ENCODE measurements at regions not wholly inside any gene's neighbourhood (a gene's known extent, or its start where the extent isn't known, plus 50 kb on each side); places are given as distances from the start of the nearest gene placed in this dataset.

DNA sequence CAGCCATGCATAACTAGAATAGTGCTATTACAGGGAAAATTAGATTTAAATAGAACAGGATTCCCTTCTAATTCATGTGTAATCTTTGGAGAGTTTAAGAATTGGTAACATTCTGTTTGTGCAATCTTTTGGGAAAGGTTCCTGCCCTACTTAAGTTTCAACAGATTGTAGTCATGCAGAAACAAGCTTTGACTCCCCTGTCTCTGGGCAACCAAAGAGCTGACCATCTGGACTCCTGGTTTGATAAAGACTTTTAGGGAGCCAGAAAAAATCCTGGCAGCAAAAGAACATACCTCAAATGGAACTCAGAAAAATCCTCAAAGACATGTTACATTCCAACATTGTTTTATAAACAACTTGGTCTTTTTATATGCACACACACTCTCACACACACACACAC is 191.1 kb upstream of the NEIL3 start:
- Mint-ChIP-seq H3K9me3 (no peaks in the 10 kb centered on the region), H3K27ac (no peak overlapping the region), H3K36me3 (no peaks in the 10 kb centered on the region), H3K4me1 (no peaks in the 10 kb centered on the region), H3K4me3 (no peak overlapping the region)
- ATAC-seq (no peak), DNase-seq (ENCODE audit: low spot score in 2 of 2) (no peak)

DNA sequence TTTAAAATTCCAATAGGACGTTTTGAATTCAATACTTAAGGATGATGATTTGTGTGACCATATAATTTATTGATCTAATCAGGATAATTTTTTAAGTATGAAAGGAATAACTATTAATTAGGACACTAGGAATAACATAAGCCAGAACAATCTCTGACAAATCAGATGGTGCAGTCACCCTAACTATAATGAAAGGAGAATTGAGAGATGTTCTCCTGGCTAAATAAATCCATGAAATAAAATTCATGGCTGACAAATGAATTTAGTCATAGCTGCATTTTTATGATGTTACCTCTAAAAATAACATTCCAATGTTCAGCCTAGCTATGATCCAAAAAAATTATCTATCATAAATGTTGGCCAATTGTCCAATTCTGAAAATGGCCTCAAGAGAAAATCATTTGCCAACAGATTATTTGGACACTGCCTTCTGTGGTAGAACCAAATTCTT is 190.6 kb upstream of the NEIL3 start:
- no peaks in the 10 kb centered on the region for H3K4me1 Mint-ChIP-seq
- DNase-seq (ENCODE audit: low spot score in 2 of 2) (no peak), ATAC-seq (no peak)
- H3K27ac Mint-ChIP-seq = no peak overlapping the region
- no peak overlapping the region for H3K4me3 Mint-ChIP-seq
- H3K36me3 Mint-ChIP-seq = no peaks in the 10 kb centered on the region
- H3K9me3 Mint-ChIP-seq = no peaks in the 10 kb centered on the region

DNA sequence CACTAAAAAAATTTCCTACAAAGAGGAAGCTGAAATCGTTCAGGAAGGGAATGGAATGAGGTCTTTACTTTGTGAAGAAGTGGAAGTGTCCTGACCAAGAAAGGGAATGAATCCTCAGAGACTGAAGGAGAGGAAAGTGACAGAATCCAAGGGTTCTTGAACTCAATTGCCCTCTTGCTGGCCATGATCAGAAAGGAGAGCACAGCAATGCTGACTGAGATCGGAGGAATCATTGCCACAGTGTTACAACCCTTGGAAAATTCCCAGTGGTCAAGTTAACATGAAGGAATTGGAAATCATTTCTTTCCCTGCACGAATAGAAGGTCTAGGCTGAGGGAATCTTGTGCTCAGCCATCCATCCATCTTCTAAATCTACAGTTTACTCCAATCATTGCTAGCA is 190.0 kb upstream of the NEIL3 start:
- H3K9me3 Mint-ChIP-seq = no peaks in the 10 kb centered on the region
- DNase-seq (ENCODE audit: low spot score in 2 of 2) = no peak
- no peak overlapping the region for H3K4me3 Mint-ChIP-seq
- no peak for ATAC-seq
- no peaks in the 10 kb centered on the region for H3K36me3 Mint-ChIP-seq
- H3K4me1 Mint-ChIP-seq = no peaks in the 10 kb centered on the region
- no peak overlapping the region for H3K27ac Mint-ChIP-seq

DNA sequence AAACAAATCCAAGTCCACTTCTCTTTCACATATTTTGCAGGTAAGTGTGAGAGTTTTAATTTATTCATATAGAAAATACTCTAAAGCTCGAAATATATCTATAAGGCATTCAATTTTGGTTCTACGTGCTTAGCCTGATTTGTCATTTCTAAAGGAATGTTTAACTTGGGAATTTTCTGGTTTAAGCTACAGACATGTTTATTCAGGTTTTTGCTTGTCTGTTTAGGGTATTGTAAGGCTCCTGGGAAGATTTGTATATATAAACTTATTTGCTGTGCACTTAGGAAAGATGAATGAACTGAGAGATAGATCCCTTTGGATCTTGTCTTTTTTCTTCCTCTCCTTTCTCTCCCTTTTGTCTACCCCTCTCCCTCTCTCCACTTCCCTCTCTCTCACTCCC is 185.9 kb upstream of the NEIL3 start:
- Mint-ChIP-seq H3K27ac (no peak overlapping the region), H3K9me3 (peaks cover 3% of the 10 kb centered on the region), H3K36me3 (no peaks in the 10 kb centered on the region), H3K4me1 (no peaks in the 10 kb centered on the region), H3K4me3 (no peak overlapping the region)
- ATAC-seq (no peak), DNase-seq (ENCODE audit: low spot score in 2 of 2) (no peak)

DNA sequence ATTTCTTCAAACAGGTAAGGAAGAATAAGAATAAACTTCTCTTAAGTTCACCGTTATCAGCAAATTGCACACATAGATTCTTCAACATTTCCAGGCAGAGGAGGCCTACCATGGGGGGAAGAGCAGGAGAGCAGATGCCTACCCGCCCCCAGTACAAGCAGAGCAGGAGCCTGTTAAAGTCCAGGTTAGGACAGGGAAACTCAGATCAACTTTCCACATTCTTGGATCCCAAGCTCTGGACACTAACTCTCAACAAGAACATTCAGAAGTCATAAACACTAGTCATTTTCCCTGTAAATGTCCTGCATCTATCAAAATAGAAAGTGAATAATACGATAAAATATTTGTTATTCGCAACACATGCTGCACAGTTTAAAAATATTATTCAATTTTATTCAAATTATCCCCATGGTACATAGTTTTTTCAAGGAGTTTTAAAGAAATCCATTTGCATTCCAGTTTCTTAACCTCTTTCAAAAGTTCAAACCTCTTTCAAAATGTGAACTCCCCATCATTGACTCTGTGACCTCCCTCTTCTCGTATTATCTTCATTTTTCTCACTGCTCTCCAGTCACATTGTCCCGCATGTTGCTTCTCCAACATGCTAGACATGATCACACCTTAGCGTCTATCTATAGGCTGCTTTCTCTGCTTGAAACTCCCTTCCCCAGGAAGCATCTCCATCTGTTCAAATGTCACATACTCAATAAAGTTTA is 185.2 kb upstream of the NEIL3 start:
- DNase-seq (ENCODE audit: low spot score in 2 of 2) (no peak), ATAC-seq (no peak)
- peaks cover 8% of the 10 kb centered on the region for H3K9me3 Mint-ChIP-seq
- H3K27ac Mint-ChIP-seq = no peak overlapping the region
- no peaks in the 10 kb centered on the region for H3K36me3 Mint-ChIP-seq
- no peak overlapping the region for H3K4me3 Mint-ChIP-seq
- H3K4me1 Mint-ChIP-seq = no peaks in the 10 kb centered on the region

DNA sequence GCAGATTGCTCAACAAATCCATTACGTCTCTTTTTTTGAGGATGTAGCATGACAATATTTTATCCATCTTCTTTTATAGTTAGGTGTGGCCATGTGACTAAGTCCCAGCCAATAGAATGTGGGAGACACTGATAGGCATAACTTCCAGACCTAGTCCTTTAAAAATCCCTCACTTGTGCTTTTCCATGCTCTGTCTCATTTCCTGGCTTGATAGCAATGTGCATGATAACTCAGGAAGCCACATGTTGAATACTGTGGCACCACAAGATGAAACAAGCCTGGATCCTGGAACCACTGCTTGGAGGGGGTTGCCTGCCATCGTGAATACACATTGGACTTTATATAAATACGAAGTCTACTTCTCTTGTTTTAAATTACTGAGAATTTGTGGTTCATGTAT is 184.0 kb upstream of the NEIL3 start:
- ATAC-seq (no peak), DNase-seq (ENCODE audit: low spot score in 2 of 2) (no peak)
- Mint-ChIP-seq H3K4me1 (no peaks in the 10 kb centered on the region), H3K36me3 (no peaks in the 10 kb centered on the region), H3K4me3 (no peak overlapping the region), H3K9me3 (peaks cover 15% of the 10 kb centered on the region), H3K27ac (no peak overlapping the region)

DNA sequence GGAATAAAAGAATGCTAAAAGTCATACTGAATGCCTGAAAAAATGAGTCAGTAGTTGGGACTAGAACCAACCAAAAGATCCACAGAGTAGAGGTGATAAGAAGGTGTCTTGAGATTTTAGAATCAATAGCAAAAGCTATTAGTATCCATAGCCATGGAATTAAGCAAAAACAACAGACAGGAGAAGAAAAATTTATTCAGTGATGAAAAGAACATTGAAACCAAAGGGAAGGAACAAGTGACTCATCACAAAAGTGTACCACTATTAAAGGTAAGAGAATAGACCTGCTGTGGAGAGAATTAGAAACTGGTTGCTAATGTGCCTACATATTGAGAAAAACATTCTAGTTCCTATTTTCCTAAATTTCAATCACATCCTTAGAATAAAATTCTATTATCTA is 182.0 kb upstream of the NEIL3 start:
- ATAC-seq (no peak), DNase-seq (ENCODE audit: low spot score in 2 of 2) (no peak)
- Mint-ChIP-seq H3K4me3 (no peak overlapping the region), H3K9me3 (peaks cover 16% of the 10 kb centered on the region), H3K27ac (no peak overlapping the region), H3K36me3 (no peaks in the 10 kb centered on the region), H3K4me1 (no peaks in the 10 kb centered on the region)

DNA sequence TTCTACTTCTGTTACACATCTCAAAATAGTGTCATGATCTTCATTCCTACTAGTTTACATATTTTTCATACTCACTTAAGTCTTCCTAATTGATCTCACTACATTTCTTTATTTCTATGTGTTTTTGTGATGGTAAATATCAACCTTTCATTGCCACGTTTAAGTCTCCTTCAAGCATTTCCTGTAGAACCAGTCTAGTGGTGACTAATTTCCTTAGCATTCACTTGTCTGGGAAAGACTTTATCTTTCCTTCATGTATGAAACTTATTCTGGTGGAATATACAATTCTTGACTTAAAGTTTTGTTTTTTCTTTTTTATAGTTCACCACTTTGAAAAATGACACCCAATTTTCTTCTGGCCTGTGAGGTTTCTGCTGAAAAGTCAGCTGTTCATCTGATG is 181.4 kb upstream of the NEIL3 start:
- peaks cover 16% of the 10 kb centered on the region for H3K9me3 Mint-ChIP-seq
- ATAC-seq (no peak), DNase-seq (ENCODE audit: low spot score in 2 of 2) (no peak)
- H3K36me3 Mint-ChIP-seq = no peaks in the 10 kb centered on the region
- H3K4me1 Mint-ChIP-seq = no peaks in the 10 kb centered on the region
- no peak overlapping the region for H3K27ac Mint-ChIP-seq
- H3K4me3 Mint-ChIP-seq = no peak overlapping the region

DNA sequence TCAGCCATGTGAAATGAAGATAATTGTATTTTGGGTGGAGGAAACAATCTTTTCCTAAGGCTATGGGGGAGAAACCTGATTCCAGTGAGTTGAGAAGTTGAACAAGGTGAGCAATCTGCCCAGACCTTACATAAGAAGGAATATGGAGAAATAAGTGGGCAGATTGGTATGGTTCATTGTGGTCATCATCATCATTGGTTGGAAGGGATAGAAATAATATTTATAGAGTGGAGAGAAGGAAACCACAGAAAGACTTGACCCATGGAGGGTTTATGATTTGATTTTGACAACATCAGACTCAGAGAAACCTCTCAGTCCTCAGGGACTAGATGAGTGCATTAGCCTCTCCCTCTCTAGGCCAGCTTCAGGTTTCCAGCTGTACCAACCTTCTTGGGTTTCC is 177.9 kb upstream of the NEIL3 start:
- Mint-ChIP-seq H3K4me1 (no peaks in the 10 kb centered on the region), H3K27ac (no peak overlapping the region), H3K9me3 (peaks cover 16% of the 10 kb centered on the region), H3K36me3 (no peaks in the 10 kb centered on the region), H3K4me3 (no peak overlapping the region)
- no peak for ATAC-seq
- no peak for DNase-seq (ENCODE audit: low spot score in 2 of 2)

DNA sequence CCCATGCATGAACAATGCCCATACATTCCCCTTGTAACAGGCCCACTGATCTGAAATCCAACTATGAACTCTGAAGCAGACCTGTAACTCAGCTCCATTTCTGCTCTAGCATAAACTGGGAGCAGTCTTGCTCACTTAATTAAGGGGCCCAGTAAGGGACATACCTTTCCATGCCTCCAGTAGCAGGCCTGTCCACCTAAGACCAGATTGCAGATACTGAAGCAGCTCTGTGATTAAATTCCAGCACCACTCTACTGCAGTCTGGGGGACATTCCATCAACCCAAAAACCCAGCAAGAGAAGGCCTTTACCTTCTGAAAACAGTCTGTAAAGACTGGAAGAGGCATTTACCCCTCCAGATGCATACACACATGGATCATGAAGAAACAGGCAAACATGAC is 162.0 kb upstream of the NEIL3 start:
- no peak for ATAC-seq
- no peaks in the 10 kb centered on the region for H3K9me3 Mint-ChIP-seq
- DNase-seq (ENCODE audit: low spot score in 2 of 2) = no peak
- H3K4me1 Mint-ChIP-seq = no peaks in the 10 kb centered on the region
- H3K36me3 Mint-ChIP-seq = no peaks in the 10 kb centered on the region
- no peak overlapping the region for H3K4me3 Mint-ChIP-seq
- no peak overlapping the region for H3K27ac Mint-ChIP-seq

DNA sequence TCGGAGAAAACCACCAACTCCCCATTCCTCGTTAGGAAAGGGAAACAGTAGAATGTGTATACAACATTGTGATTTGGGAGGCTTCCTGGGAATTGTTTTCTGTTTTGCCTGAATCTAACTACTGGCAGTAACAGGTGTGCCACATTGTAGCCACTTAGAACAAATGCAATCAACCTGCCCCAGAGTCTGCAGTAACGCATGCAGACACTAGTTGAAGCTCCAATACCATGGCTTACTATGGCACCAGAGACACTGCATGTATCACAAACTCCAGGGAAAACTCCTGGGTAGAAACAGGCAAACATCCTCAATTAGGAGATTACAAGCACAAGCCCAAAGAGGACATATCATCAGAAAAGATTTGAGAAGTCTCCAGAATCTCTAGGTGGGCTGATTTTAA is 154.2 kb upstream of the NEIL3 start:
- no peaks in the 10 kb centered on the region for H3K9me3 Mint-ChIP-seq
- no peaks in the 10 kb centered on the region for H3K36me3 Mint-ChIP-seq

DNA sequence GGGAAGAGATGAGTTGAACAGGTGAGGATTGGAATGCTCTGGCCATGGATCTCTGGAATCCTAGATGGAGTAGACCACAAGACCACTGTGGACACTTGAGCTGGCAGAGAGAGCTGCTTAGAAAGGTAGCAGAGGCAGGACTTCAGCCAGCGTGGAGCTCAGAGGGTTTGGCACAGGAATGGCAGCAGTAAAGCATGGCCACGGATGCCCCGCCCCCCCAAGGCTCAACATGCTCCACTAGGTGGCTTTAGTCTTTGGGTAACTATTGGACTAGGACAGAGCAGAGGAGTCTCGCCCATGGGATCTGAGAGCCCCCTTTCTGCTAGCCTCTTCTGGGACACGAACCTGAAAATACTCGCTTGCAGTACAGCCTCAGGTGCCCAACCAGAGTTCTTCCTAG is 150.1 kb upstream of the NEIL3 start:
- Mint-ChIP-seq H3K4me3 (no peak overlapping the region), H3K27ac (no peak overlapping the region), H3K9me3 (no peaks in the 10 kb centered on the region), H3K4me1 (no peaks in the 10 kb centered on the region), H3K36me3 (no peaks in the 10 kb centered on the region)
- ATAC-seq (peak; percentile 39), DNase-seq (ENCODE audit: low spot score in 2 of 2) (no peak)

More for the DNA sequence above, 154.2 kb upstream of the NEIL3 start:
- Mint-ChIP-seq H3K27ac (no peak overlapping the region), H3K4me1 (no peaks in the 10 kb centered on the region), H3K4me3 (no peak overlapping the region)
- DNase-seq (ENCODE audit: low spot score in 2 of 2) (no peak), ATAC-seq (no peak)

DNA sequence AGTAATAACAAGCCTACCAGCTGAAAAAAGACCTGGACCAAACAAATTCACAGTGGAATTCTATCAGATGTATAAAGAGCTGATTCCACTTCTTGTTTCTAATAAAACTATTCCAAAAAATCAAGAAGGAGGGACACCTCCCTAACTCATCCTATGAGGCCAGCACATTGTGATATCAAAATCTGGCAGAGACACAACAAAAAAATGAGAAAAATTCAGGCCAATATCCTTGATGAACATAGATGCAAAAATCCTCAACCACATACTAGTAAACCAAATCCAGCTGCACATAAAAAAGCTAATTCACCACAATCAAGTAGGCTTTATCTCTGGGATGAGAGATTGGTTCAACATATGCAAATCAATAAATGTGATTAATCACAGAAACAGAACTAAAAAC is 147.9 kb upstream of the NEIL3 start:
- Mint-ChIP-seq H3K4me3 (no peak overlapping the region), H3K36me3 (no peaks in the 10 kb centered on the region), H3K9me3 (no peaks in the 10 kb centered on the region), H3K4me1 (no peaks in the 10 kb centered on the region), H3K27ac (no peak overlapping the region)
- DNase-seq (ENCODE audit: low spot score in 2 of 2) (no peak), ATAC-seq (no peak)

DNA sequence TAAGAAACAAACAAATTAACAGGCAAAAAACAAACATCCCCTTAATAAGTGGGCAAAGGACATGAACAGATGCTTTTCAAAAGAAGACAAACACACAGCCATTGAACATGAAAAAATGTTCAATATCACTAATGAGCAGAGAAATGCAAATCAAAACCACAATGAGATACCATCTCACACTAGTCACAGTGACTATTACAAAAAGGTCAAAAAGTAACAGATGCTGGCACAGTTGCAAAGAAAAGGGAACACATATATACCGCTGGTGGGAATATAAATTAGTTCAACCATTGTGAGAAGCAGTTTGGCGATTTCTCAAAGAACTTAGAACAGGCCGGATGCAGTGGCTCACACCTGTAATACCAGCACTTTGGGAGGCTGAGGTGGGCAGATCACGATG is 146.1 kb upstream of the NEIL3 start:
- H3K27ac Mint-ChIP-seq = no peak overlapping the region
- ATAC-seq (no peak), DNase-seq (ENCODE audit: low spot score in 2 of 2) (no peak)
- H3K4me3 Mint-ChIP-seq = no peak overlapping the region
- H3K36me3 Mint-ChIP-seq = no peaks in the 10 kb centered on the region
- H3K4me1 Mint-ChIP-seq = no peaks in the 10 kb centered on the region
- no peaks in the 10 kb centered on the region for H3K9me3 Mint-ChIP-seq

DNA sequence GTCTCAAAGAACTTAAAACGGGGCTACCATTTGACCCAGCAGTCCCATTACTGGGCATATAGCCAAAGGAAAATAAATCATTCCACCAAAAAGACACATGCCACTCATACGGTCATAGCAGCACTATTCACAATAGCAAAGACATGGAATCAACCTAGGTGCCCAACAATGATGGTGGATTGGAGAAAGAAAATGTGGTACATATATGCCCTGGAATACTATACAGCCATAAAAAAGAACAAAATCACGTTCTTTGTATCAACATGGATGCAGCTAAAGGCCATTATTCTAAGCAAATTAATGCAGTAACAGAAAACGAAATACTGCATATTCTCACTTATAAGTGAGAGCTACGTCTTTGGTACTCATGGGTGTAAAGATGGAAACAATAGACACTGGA is 138.1 kb upstream of the NEIL3 start:
- Mint-ChIP-seq H3K4me3 (no peak overlapping the region), H3K27ac (no peak overlapping the region), H3K9me3 (no peaks in the 10 kb centered on the region), H3K4me1 (no peaks in the 10 kb centered on the region), H3K36me3 (no peaks in the 10 kb centered on the region)
- DNase-seq (ENCODE audit: low spot score in 2 of 2) (no peak), ATAC-seq (no peak)

DNA sequence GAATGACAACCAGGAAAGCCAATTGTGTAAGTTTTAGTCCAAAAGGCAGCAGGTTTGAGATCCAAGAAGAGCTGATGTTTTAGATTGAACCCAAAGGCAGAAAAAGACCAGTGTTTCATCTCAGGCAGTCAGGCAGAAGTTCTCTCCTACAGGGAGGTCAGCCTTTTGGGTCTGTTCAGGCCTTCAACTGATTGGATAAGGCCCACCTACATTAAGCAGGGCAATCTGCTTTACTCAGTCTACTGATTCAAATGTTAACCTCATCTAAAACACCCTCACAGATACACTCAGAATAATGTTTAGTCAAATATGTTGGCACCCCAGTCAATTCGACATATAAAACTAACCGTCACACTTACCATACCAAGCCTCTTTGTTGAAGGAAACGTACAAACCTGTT is 134.2 kb upstream of the NEIL3 start:
- ATAC-seq (no peak), DNase-seq (ENCODE audit: low spot score in 2 of 2) (no peak)
- Mint-ChIP-seq H3K27ac (no peak overlapping the region), H3K36me3 (no peaks in the 10 kb centered on the region), H3K4me1 (no peaks in the 10 kb centered on the region), H3K4me3 (no peak overlapping the region), H3K9me3 (no peaks in the 10 kb centered on the region)

DNA sequence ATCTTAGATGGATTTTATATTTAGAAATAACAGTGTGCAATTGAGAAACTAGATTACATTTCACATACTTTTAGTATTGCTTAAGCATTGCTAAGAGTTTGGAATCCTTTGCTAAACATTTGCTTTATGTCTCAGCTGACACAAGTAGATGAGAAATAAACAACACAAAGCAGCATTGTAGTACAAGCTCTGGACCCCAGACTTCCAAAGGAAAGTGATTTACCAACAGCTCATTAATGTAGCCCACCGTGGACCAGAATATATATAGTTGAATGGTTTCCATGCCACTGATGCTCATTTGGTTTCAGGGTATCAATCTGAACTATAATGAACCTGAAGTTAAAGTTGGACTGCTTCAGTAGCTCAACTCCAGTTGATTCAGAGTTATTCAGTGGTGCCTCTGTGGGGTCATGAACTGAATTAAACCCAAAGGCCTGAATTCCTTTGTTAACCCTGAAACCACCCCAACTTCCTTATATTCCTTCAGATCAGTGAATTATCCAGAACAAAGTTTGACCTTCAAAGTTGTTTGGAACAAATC is 132.1 kb upstream of the NEIL3 start:
- H3K27ac Mint-ChIP-seq = no peak overlapping the region
- H3K36me3 Mint-ChIP-seq = no peaks in the 10 kb centered on the region
- H3K4me1 Mint-ChIP-seq = no peaks in the 10 kb centered on the region
- ATAC-seq (no peak), DNase-seq (ENCODE audit: low spot score in 2 of 2) (no peak)
- H3K9me3 Mint-ChIP-seq = no peaks in the 10 kb centered on the region
- H3K4me3 Mint-ChIP-seq = no peak overlapping the region

Measured in stimulated activated effector memory CD8-positive, alpha-beta T cell treated with anti-CD3 and anti-CD28 coated beads, Interleukin-12 subunit alpha, Interleukin-12 subunit beta, amount 100 ng/mL, for 72 hours (primary cell).